GM23338 (cell line): ENCODE measurements at regions not wholly inside any gene's neighbourhood (a gene's known extent, or its start where the extent isn't known, plus 50 kb on each side); places are given as distances from the start of the nearest gene placed in this dataset.

Source experiments
- ATAC-seq: fragments of 200-7000 bp; cut with Tn5 transposase; 3 replicates; pipeline ENCODE4 v1.9.1; 2020
- DNase-seq: peaks from one replicate; pipeline ENCODE4 v3.0.0-alpha.2; 2015; ENCODE audit warnings: low spot score
- H2AFZ ChIP-seq: fragments of 200-600 bp; sonication (generic); 2 replicates; pipeline ENCODE4 v1.8.0; 2016; ENCODE audit warnings: antibody characterized with exemption, mild to moderate bottlenecking, moderate library complexity
- H3F3A ChIP-seq: fragments of 200-600 bp; sonication (generic); replicated peaks from 2 replicates; pipeline ENCODE4 v1.8.0; 2017; ENCODE audit warnings: antibody characterized with exemption, mixed run types, low read depth
- H3K27ac ChIP-seq: fragments of 200-600 bp; sonication (generic); 2 replicates; pipeline ENCODE4 v1.6.1; 2016; ENCODE audit warnings: low read depth
- H3K27me3 ChIP-seq: fragments of 200-600 bp; sonication (generic); 2 replicates; pipeline ENCODE4 v1.8.0; 2016; ENCODE audit warnings: mild to moderate bottlenecking, mixed run types, moderate library complexity; ENCODE audit not compliant: insufficient read depth
- H3K36me3 ChIP-seq: fragments of 200-600 bp; sonication (generic); 2 replicates; pipeline ENCODE4 v1.8.0; 2016; ENCODE audit warnings: mild to moderate bottlenecking; ENCODE audit not compliant: insufficient read depth
- H3K4me1 ChIP-seq: fragments of 200-600 bp; sonication (generic); 2 replicates; pipeline ENCODE4 v1.8.0; 2016; ENCODE audit warnings: mild to moderate bottlenecking, moderate library complexity; ENCODE audit not compliant: insufficient read depth
- H3K4me2 ChIP-seq: fragments of 200-600 bp; sonication (generic); 2 replicates; pipeline ENCODE4 v1.7.1; 2017; ENCODE audit warnings: mixed run types
- H3K4me3 ChIP-seq: fragments of 200-600 bp; sonication (generic); 2 replicates; pipeline ENCODE4 v1.6.1; 2016; ENCODE audit warnings: mixed run types
- H3K79me2 ChIP-seq: fragments of 200-600 bp; sonication (generic); replicated peaks from 2 replicates; pipeline ENCODE4 v1.8.0; 2017; ENCODE audit warnings: mild to moderate bottlenecking; ENCODE audit not compliant: insufficient read depth
- H3K9me2 ChIP-seq: fragments of 200-600 bp; sonication (generic); 2 replicates; pipeline ENCODE4 v1.8.0; 2017; ENCODE audit not compliant: insufficient read depth
- H4K20me1 ChIP-seq: fragments of 200-600 bp; sonication (generic); replicated peaks from 2 replicates; pipeline ENCODE4 v1.8.0; 2017; ENCODE audit warnings: mild to moderate bottlenecking; ENCODE audit not compliant: insufficient read depth
- H3K27ac Mint-ChIP-seq: 2 replicates; pipeline ENCODE4 v1.8.0; 2020; ENCODE audit warnings: inconsistent platforms, mild to moderate bottlenecking, moderate library complexity, mixed read lengths
- H3K27me3 Mint-ChIP-seq: 3 replicates; pipeline ENCODE4 v1.8.0; 2022; ENCODE audit warnings: low read depth, mild to moderate bottlenecking, moderate library complexity, mixed read lengths, inconsistent platforms; ENCODE audit not compliant: insufficient read depth, poor library complexity
- H3K36me3 Mint-ChIP-seq: 3 replicates; pipeline ENCODE4 v1.8.0; 2021; ENCODE audit warnings: low read depth, mild to moderate bottlenecking, inconsistent platforms, moderate library complexity, mixed read lengths
- H3K4me1 Mint-ChIP-seq: 3 replicates; pipeline ENCODE4 v1.8.0; 2020; ENCODE audit warnings: mild to moderate bottlenecking, inconsistent platforms, mixed read lengths
- H3K4me3 Mint-ChIP-seq: 3 replicates; pipeline ENCODE4 v1.8.0; 2021; ENCODE audit warnings: moderate library complexity, mild to moderate bottlenecking, inconsistent platforms, mixed read lengths
- H3K9me3 Mint-ChIP-seq: 3 replicates; pipeline ENCODE4 v1.8.0; 2020; ENCODE audit warnings: moderate library complexity, mild to moderate bottlenecking, inconsistent platforms, mixed read lengths
- CREB1 ChIP-seq: fragments of 250-450 bp; sonication (Bioruptor Pico); IDR thresholded peaks from 2 replicates; pipeline ENCODE4 v1.5.0; 2020; ENCODE audit warnings: low read depth, mild to moderate bottlenecking, moderate library complexity
- EZH2 ChIP-seq: fragments of 200-600 bp; sonication (generic); IDR thresholded peaks from one replicate; pipeline ENCODE4 v1.8.0; 2017; ENCODE audit warnings: antibody characterized with exemption, mild to moderate bottlenecking, low read depth; ENCODE audit not compliant: unreplicated experiment
- EZH2phosphoT487 ChIP-seq: fragments of 200-600 bp; sonication (generic); IDR thresholded peaks from one replicate; pipeline ENCODE4 v1.8.1; 2018; ENCODE audit warnings: antibody characterized with exemption; ENCODE audit not compliant: unreplicated experiment
- JUNB ChIP-seq: IDR thresholded peaks from one replicate; pipeline ENCODE4 v1.6.1; 2016; ENCODE audit warnings: antibody characterized with exemption; ENCODE audit not compliant: unreplicated experiment
- NANOG ChIP-seq: IDR thresholded peaks from 2 replicates; pipeline ENCODE4 v1.6.1; 2016; ENCODE audit warnings: antibody characterized with exemption, borderline replicate concordance
- POLR2AphosphoS5 ChIP-seq: IDR thresholded peaks from 2 replicates; pipeline ENCODE4 v1.6.1; 2016; ENCODE audit warnings: antibody characterized with exemption, low read depth
- STAT1 ChIP-seq: IDR thresholded peaks from one replicate; pipeline ENCODE4 v1.6.1; 2016; ENCODE audit warnings: antibody characterized with exemption; ENCODE audit not compliant: unreplicated experiment
- ZNF114 ChIP-seq: fragments of 250-450 bp; sonication (Bioruptor Pico); IDR thresholded peaks from 2 replicates; pipeline ENCODE4 v1.5.0; 2020; ENCODE audit warnings: mild to moderate bottlenecking, moderate library complexity
- ZNF331 ChIP-seq: fragments of 250-450 bp; sonication (Bioruptor Pico); IDR thresholded peaks from 2 replicates; pipeline ENCODE4 v1.5.0; 2020; ENCODE audit warnings: low read depth, mild to moderate bottlenecking, moderate library complexity
- TF ChIP-seq, protein P1 (sequence below): IDR thresholded peaks from 2 replicates; pipeline ENCODE4 v1.6.1; 2016; ENCODE audit warnings: antibody characterized with exemption
- TF ChIP-seq, protein P2 (sequence below): IDR thresholded peaks from one replicate; pipeline ENCODE4 v1.6.1; 2018; ENCODE audit warnings: antibody characterized with exemption; ENCODE audit not compliant: unreplicated experiment
- TF ChIP-seq, protein P3 (sequence below): fragments of 250-450 bp; sonication (Bioruptor Pico); IDR thresholded peaks from 2 replicates; pipeline ENCODE4 v1.5.0; 2020; ENCODE audit warnings: mild to moderate bottlenecking, moderate library complexity
- TF ChIP-seq, protein P4 (sequence below), 2 experiments: fragments of 200-600 bp in 1 of 2; sonication (generic) in 1 of 2; conservative IDR thresholded peaks; 2 replicates each; pipeline versions ENCODE4 v1.5.1 to v1.6.1; 2016 to 2017; ENCODE audit warnings: antibody characterized with exemption in 2 of 2, low read depth in 2 of 2, mild to moderate bottlenecking in 2 of 2, moderate library complexity in 1 of 2

DNA sequence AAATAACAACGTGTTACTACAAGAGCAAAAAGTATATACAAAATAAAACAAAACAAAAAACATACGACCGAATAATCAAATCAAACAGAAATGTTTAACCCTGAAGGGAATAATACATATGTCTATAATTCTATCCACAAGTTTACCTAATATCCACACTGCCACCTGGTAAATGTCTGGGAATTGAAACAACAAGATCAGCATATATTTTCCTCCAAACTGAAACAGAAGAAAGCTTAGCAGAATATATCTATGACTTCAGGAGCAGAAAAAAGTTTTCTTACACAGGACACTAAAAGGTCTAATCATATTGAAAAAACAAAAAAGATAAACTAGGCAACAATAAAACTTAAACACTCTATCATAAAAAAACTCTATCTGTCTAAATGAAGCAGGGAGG is 404.0 kb downstream of the CDH11 start:
- Mint-ChIP-seq H3K9me3 (no peaks in the 10 kb centered on the region; the same call in 2 of the 3 replicates), H3K4me3 (no peak overlapping the region), H3K27ac (no peak overlapping the region), H3K36me3 (no peaks in the 10 kb centered on the region), H3K4me1 (peaks cover 6% of the 10 kb centered on the region; the same call in 2 of the 3 replicates), H3K27me3 (peaks cover 2% of the 10 kb centered on the region)
- H3K9me2 ChIP-seq: no peaks in the 10 kb centered on the region; the same call in 1 of the 2 replicates
- no peaks in the 10 kb centered on the region for H3K79me2 ChIP-seq
- H3K4me2 ChIP-seq: no peak overlapping the region
- H3K27ac ChIP-seq: no peak overlapping the region
- no peaks in the 10 kb centered on the region for H3F3A ChIP-seq
- H4K20me1 ChIP-seq: no peaks in the 10 kb centered on the region
- DNase-seq (no peak), ATAC-seq (no peak)
- H2AFZ ChIP-seq: no peak overlapping the region
- no peaks in the 10 kb centered on the region for H3K36me3 ChIP-seq
- TF ChIP-seq, protein P1, sequence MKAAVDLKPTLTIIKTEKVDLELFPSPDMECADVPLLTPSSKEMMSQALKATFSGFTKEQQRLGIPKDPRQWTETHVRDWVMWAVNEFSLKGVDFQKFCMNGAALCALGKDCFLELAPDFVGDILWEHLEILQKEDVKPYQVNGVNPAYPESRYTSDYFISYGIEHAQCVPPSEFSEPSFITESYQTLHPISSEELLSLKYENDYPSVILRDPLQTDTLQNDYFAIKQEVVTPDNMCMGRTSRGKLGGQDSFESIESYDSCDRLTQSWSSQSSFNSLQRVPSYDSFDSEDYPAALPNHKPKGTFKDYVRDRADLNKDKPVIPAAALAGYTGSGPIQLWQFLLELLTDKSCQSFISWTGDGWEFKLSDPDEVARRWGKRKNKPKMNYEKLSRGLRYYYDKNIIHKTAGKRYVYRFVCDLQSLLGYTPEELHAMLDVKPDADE: no peak
- no peak for TF ChIP-seq STAT1
- TF ChIP-seq EZH2phosphoT487: no peak
- TF ChIP-seq, protein P2, sequence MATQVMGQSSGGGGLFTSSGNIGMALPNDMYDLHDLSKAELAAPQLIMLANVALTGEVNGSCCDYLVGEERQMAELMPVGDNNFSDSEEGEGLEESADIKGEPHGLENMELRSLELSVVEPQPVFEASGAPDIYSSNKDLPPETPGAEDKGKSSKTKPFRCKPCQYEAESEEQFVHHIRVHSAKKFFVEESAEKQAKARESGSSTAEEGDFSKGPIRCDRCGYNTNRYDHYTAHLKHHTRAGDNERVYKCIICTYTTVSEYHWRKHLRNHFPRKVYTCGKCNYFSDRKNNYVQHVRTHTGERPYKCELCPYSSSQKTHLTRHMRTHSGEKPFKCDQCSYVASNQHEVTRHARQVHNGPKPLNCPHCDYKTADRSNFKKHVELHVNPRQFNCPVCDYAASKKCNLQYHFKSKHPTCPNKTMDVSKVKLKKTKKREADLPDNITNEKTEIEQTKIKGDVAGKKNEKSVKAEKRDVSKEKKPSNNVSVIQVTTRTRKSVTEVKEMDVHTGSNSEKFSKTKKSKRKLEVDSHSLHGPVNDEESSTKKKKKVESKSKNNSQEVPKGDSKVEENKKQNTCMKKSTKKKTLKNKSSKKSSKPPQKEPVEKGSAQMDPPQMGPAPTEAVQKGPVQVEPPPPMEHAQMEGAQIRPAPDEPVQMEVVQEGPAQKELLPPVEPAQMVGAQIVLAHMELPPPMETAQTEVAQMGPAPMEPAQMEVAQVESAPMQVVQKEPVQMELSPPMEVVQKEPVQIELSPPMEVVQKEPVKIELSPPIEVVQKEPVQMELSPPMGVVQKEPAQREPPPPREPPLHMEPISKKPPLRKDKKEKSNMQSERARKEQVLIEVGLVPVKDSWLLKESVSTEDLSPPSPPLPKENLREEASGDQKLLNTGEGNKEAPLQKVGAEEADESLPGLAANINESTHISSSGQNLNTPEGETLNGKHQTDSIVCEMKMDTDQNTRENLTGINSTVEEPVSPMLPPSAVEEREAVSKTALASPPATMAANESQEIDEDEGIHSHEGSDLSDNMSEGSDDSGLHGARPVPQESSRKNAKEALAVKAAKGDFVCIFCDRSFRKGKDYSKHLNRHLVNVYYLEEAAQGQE: no peak
- TF ChIP-seq EZH2: no peak
- no peak for TF ChIP-seq JUNB
- no peak for TF ChIP-seq ZNF331 (CRISPR knock-in tag)
- TF ChIP-seq, protein P3, sequence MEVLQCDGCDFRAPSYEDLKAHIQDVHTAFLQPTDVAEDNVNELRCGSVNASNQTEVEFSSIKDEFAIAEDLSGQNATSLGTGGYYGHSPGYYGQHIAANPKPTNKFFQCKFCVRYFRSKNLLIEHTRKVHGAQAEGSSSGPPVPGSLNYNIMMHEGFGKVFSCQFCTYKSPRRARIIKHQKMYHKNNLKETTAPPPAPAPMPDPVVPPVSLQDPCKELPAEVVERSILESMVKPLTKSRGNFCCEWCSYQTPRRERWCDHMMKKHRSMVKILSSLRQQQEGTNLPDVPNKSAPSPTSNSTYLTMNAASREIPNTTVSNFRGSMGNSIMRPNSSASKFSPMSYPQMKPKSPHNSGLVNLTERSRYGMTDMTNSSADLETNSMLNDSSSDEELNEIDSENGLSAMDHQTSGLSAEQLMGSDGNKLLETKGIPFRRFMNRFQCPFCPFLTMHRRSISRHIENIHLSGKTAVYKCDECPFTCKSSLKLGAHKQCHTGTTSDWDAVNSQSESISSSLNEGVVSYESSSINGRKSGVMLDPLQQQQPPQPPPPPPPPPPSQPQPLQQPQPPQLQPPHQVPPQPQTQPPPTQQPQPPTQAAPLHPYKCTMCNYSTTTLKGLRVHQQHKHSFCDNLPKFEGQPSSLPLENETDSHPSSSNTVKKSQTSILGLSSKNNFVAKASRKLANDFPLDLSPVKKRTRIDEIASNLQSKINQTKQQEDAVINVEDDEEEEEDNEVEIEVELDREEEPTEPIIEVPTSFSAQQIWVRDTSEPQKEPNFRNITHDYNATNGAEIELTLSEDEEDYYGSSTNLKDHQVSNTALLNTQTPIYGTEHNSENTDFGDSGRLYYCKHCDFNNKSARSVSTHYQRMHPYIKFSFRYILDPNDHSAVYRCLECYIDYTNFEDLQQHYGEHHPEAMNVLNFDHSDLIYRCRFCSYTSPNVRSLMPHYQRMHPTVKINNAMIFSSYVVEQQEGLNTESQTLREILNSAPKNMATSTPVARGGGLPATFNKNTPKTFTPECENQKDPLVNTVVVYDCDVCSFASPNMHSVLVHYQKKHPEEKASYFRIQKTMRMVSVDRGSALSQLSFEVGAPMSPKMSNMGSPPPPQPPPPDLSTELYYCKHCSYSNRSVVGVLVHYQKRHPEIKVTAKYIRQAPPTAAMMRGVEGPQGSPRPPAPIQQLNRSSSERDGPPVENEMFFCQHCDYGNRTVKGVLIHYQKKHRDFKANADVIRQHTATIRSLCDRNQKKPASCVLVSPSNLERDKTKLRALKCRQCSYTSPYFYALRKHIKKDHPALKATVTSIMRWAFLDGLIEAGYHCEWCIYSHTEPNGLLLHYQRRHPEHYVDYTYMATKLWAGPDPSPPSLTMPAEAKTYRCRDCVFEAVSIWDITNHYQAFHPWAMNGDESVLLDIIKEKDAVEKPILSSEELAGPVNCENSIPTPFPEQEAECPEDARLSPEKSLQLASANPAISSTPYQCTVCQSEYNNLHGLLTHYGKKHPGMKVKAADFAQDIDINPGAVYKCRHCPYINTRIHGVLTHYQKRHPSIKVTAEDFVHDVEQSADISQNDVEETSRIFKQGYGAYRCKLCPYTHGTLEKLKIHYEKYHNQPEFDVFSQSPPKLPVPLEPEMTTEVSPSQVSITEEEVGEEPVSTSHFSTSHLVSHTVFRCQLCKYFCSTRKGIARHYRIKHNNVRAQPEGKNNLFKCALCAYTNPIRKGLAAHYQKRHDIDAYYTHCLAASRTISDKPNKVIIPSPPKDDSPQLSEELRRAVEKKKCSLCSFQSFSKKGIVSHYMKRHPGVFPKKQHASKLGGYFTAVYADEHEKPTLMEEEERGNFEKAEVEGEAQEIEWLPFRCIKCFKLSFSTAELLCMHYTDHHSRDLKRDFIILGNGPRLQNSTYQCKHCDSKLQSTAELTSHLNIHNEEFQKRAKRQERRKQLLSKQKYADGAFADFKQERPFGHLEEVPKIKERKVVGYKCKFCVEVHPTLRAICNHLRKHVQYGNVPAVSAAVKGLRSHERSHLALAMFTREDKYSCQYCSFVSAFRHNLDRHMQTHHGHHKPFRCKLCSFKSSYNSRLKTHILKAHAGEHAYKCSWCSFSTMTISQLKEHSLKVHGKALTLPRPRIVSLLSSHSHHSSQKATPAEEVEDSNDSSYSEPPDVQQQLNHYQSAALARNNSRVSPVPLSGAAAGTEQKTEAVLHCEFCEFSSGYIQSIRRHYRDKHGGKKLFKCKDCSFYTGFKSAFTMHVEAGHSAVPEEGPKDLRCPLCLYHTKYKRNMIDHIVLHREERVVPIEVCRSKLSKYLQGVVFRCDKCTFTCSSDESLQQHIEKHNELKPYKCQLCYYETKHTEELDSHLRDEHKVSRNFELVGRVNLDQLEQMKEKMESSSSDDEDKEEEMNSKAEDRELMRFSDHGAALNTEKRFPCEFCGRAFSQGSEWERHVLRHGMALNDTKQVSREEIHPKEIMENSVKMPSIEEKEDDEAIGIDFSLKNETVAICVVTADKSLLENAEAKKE (CRISPR knock-in tag): no peak
- TF ChIP-seq, protein P4, sequence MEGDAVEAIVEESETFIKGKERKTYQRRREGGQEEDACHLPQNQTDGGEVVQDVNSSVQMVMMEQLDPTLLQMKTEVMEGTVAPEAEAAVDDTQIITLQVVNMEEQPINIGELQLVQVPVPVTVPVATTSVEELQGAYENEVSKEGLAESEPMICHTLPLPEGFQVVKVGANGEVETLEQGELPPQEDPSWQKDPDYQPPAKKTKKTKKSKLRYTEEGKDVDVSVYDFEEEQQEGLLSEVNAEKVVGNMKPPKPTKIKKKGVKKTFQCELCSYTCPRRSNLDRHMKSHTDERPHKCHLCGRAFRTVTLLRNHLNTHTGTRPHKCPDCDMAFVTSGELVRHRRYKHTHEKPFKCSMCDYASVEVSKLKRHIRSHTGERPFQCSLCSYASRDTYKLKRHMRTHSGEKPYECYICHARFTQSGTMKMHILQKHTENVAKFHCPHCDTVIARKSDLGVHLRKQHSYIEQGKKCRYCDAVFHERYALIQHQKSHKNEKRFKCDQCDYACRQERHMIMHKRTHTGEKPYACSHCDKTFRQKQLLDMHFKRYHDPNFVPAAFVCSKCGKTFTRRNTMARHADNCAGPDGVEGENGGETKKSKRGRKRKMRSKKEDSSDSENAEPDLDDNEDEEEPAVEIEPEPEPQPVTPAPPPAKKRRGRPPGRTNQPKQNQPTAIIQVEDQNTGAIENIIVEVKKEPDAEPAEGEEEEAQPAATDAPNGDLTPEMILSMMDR (conservative IDR thresholded peaks at IDR 0.05; ENCODE audit: low read depth in 2 of 2): no peak
- TF ChIP-seq NANOG: no peak
- no peak for TF ChIP-seq POLR2AphosphoS5
- TF ChIP-seq ZNF114 (CRISPR knock-in tag): no peak
- TF ChIP-seq CREB1: no peak
- no peaks in the 10 kb centered on the region for H3K27me3 ChIP-seq
- H3K4me3 ChIP-seq: no peak overlapping the region
- no peaks in the 10 kb centered on the region; the same call in 1 of the 2 replicates for H3K4me1 ChIP-seq
